Lower leg skin (tissue), 3 donors: ENCODE measurements at regions not wholly inside any gene's neighbourhood (a gene's known extent, or its start where the extent isn't known, plus 50 kb on each side); places are given as distances from the start of the nearest gene placed in this dataset.

Experiments used
- CTCF ChIP-seq, 3 donors: fragments of 450-650 bp; IDR thresholded peaks; one replicate each; pipeline ENCODE4 v1.5.1; 2016; ENCODE audit warnings: antibody characterized with exemption in 3 of 3, mild to moderate bottlenecking in 3 of 3, moderate library complexity in 2 of 3
- POLR2A ChIP-seq, 2 donors: fragments of 450-650 bp; IDR thresholded peaks; one replicate each; pipeline ENCODE4 v1.6.1; 2016 to 2017; ENCODE audit warnings: antibody characterized with exemption in 2 of 2, mild to moderate bottlenecking in 1 of 2, moderate library complexity in 1 of 2

DNA sequence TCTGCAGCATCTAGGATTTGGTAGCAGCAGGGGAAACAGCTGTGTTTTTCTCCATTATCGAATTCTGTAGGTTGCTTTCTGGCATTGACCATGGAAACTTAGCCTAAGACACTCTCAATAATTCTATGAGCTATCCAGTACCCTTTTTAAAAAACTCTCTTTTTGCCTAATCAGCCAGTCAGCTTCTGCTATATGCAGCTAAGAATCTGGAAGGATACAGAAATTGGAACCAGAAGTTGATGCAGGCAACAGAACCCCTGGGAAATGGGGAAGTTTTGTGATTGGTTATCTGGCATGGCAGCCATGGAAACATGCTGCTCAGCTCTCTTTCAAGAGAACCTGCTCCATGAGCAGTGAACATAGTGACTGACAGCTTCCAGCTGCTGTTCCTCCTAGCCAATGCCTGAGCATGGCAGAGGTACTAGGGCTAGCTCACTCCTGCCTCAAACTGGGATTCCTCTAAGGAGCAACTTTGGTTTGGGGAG is 417.6 kb upstream of the MAOA start:
- TF ChIP-seq CTCF (IDR thresholded peaks at IDR 0.05) (no peak), POLR2A (IDR thresholded peaks at IDR 0.05) (no peak)
